ENCODE measurements at regions not wholly inside any gene's neighbourhood (a gene's known extent, or its start where the extent isn't known, plus 50 kb on each side); places are given as distances from the start of the nearest gene placed in this dataset.

- no peak for DNase-seq
Observed at GRCh38 chr18:2336690-2337392, 234.5 kb downstream of the METTL4 start.

DNA sequence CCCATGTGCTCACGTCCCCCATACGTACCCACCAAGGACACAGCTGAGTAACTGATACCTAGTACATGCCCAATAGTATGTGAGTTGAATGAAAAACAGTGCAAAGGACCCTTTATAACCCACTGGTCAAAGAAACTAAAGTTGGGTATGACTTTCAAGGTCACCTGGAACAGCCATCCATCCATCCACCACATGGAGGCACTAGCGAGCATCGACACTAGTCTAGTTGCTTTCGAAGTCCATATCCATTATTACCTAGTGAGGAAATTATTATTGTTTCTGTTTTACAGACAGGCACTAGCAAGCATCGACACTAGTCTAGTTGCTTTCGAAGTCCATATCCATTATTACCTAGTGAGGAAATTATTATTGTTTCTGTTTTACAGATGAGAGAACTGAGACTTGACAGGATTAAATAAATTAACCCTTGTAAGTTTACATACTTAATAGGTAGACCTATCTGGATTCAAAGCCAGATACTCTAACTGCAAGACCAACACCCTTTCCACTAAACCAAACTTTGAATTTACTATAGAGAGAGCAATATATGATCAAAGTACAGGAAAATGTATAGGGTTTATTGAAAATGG lies 233.7 kb downstream of the METTL4 start:
- peak in 2 of 4 experiments; percentile 17 to 21 for DNase-seq

DNA sequence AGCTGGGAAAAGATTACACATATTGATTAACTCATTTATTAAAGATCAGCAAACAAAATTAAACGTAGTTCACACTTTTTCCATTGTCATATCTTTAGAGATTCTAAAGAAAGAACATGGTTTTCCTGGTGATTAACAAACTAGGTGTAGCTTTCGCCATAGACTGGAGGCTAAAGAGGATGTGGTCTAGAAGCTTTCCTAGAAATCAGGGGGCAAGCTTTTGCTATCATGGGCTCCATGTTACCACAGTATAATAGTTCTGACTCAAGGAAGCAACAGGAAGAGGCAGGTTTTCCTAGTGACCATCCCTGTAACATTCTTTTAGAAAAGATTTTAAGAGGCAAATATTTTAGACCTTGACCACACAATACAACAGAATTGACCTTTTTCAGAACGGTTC lies 232.7 kb downstream of the METTL4 start:
- DNase-seq, result no peak

GRCh38 chr18:2340335-2340734 lies 231.0 kb downstream of the METTL4 start:
- DNase-seq, result no peak

DNA sequence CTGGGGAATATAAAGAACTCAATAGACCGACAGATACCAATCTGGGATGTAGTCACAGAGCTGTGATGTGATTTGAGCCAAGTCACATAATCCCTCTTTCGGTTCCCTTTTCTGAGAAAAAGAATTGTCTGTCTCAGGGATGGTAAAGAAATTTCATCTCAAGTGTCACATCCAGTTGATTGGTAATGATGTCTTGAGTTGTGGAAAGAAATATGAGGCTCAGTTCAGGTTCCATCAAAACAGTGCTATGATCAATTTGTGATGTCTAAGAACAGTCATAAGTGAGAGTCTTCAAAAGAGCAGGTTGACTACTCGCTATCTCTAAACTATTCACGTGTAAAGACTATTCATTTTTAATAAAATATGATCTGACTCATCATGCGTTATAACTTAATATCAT lies 223.3 kb downstream of the METTL4 start:
- DNase-seq, result no peak

- no peak for DNase-seq
Observed at GRCh38 chr18:2351126-2351850, 220.0 kb downstream of the METTL4 start.

DNA sequence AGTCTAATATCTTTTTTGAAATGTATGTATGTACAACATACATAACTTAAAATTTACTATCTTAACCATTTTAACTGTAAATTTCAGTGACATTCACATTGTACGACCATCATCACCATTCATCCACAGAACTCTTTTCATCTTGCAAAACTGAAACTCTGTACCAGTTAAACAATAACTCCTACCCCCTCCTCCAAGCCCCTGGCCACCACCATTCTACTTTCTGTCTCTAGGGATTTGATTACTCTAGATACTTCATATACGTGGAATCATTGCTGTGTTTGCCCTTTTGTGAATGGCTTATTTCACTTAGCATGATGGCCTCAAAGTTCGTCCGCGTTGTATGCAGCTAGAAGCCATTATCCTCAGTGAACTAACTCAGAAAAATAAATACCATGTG lies 217.0 kb downstream of the METTL4 start:
- no peak for DNase-seq

DNA sequence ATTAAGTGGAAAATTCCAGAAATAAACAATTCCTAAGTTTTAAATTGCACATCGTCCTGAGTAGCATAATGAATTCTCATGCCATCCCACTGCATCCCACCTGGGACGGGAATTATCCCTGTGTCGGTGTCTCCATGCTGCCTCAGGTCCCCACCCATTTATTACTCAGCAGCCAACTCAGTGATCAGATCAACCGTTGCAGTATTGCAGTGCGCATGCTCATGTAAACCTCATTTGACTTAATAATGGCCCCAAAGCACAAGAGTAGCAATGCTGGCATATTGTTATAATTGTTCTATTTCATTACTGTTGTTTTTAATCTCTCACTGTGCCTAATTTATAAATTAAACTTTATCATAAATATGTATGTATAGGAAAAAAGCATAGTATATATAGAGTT lies 214.4 kb downstream of the METTL4 start:
- DNase-seq, result no peak

GRCh38 chr18:2360861-2361260 lies 210.4 kb downstream of the METTL4 start:
- DNase-seq, result no peak

DNA sequence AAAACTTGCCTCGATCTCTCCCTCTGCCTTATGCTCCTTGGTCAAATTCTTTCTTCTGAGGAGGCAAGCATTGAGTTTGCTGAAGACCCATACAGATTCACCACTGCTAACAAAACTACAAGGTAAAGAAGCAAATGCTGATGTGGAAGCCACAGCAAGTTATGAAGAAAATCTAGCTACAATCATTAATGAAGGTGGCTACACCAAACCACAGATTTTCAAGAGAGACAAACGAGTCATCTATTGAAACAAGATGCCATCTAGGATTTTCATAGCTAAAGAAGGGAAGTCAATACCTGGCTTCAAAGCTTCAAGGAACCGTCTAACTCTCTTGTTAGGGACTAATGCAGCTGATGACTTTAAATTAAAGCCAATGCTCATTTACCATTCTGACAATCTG lies 203.2 kb downstream of the METTL4 start:
- no peak for DNase-seq

DNA sequence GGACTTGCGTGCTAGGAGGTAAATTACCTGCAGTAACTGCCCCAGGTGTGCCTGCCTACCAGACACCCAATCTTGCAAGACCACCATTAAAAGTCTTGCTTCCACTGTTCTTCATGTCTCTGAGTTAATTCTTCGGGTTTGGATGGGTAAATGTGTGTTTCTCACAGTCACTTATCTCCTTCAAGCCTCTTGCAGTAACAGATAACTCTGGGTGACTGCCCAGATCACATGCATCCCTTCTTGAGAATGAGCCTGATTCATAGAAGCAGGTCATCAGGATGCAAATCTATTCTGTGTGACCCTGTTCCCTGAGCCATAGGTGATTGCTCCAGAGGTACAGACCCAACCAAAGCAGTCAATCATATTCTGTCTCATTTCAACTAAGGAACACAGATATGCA lies 194.6 kb downstream of the METTL4 start:
- DNase-seq, result no peak

DNA sequence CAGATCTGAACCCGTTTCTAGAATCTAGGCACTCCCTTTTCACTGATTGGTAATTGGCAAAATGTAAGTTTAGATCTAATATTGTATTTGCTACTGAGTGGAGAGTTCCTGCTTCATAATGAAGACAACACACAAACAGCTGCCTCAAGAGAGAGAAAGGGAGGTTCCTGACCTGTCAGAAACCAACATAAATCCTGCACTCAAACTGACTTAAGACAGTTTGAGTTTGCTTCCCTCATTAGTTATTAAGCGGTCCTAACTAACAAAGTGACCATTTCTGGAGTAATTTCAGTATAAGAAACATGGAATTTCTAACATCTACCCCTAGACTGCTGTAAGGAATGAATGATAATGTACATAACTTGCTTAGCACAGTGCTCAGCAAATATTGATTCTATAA lies 191.2 kb downstream of the METTL4 start:
- no peak for DNase-seq

DNA sequence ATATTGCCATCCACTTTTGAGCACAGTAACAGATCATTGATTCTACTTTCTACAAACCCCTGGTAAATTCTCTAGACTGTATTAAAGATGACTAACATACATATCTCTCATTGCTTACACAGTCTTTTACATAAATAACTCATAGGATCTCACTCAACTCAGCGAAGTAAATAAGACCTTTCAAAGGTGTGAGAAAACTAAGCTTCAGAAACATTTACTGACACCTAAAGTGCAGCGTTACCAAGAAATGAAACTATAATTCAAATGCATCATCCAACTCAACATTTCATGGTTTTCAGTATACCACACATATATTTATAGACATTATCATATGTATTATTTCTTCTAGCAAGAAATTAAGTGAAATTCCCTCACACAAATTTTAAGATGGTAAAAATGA lies 189.8 kb downstream of the METTL4 start:
- DNase-seq, result no peak

- no peak for DNase-seq
Observed at GRCh38 chr18:2387588-2387987, 183.7 kb downstream of the METTL4 start.

DNA sequence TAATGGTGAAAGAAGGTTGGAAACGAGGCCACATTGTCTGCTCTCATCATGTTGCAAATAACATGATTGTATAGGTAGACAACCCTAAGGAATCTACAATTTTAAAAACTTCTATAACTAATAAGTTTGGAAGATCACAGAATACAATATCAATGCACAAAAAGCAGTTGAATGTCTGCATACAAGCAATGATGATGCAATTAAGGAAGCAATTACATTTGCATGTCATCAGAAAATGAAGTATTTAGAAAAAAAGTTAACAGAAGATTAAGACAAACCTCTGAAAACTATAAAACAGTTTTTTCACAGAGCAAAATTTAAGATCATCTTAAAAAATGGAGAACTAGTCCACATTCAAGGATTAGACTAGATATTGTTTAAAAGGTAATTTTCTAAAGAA lies 181.1 kb downstream of the METTL4 start:
- DNase-seq, result no peak

DNA sequence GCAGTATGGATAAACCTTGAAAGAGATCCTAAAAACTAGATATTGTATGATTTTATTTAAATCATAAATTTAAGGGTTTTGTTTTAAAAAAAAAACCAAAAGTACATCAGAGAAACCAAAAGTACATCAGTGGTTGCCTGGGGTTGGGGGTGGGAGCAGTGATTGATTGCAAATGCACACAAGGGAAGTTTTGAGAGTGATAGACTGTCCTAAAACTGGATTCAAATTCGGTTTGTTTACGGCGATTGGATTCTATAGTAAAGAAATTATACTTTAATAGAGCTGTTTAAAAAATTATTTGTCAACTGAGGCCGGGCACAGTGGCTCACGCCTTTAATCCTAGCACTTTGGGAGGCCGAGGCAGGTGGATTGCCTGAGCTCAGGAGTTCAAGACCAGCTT lies 179.8 kb downstream of the METTL4 start:
- no peak for DNase-seq

GRCh38 chr18:2392446-2392845 lies 178.9 kb downstream of the METTL4 start:
- no peak for DNase-seq

GRCh38 chr18:2394684-2395083 lies 176.6 kb downstream of the METTL4 start:
- DNase-seq, result no peak

- no peak for DNase-seq
Observed at GRCh38 chr18:2395427-2396161, 175.7 kb downstream of the METTL4 start.

GRCh38 chr18:2396162-2396505 lies 175.2 kb downstream of the METTL4 start:
- DNase-seq, result no peak

DNA sequence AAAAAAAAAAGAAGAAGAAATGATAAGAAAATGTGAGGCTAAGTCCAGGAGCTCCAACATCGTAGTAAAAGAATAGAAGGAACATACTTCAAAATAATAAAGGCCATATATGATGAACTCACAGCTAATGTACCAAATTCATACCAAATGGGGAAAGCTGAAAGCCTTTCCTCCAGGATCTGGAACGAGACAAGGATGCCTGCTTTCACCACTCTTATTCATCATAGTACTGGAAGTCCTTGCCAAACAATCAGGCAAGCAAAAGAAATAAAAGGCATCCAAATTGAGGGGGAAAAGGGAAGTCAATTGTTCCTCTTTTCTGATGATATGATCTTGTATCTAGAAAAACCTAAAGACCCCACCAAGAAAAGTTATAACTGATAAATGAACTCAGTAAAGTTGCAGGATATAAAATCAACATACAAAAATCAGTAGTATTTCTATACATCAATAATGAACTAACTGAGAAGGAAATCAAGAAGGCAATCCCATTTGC lies 170.6 kb downstream of the METTL4 start:
- no peak for DNase-seq

DNA sequence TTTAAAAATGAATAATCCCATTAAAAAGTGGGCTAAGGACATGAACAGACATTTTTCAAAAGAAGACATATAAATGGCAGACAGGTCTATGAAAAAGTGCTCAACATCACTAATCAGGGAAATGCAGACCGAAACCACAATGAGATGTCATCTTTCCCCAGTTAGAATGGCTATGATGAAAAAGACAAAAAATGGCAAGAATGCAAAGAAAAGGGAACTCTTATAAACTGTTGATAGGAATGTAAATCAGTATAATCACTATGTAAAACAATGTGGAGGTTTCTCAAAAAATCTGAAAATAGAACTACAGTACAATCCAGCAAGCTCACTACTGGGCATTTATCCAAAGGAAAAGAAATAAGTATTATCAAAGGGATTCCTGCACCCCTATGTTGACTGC lies 169.2 kb downstream of the METTL4 start:
- DNase-seq, result no peak

DNA sequence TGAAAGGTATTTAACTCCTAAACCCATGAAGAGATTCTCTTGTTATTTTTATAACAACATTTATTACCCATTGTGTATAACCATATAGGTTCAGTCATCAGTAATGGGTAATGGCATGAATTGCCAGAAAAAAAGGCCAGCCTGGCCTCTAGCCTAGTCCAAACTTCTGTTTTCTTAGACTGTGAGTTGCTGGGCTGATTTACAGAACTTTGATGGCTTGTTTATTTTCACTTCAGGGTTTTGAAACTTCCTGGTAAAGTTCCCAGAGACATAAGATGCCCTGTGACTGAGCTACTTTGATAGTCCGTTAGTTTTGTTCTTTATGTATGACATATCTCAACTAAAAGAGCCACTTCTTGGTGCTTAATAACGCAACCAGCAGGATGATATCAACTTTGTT lies 164.8 kb downstream of the METTL4 start:
- no peak for DNase-seq

- DNase-seq, result no peak
Observed at GRCh38 chr18:2407961-2408360, 163.3 kb downstream of the METTL4 start.

Measured in activated naive CD4-positive, alpha-beta T cell (primary cell).